ENCODE measurements at regions not wholly inside any gene's neighbourhood (a gene's known extent, or its start where the extent isn't known, plus 50 kb on each side); places are given as distances from the start of the nearest gene placed in this dataset.

DNA sequence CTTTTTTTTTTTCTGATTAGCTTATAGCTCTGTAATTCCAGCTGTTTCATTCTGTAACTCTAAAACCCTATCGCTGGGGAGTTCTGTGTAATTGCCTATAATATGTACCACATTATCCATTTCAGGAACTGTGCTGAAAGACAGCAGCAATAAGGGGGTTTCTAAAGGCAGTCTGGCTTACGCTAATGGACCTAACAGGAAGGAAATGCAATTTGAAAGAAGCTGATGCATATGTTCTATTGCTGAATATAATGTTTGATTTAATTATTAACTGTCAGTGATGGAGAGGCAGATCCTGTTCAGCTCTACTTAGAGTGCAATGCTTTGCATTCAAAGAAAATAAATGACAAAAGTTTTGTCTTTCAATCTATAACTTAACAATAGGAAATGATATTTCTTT, 209.4 kb upstream of the SNX7 start:
- DNase-seq (ENCODE audit: low read depth, low spot score) = no peak
- no peak overlapping the region for H3K4me3 ChIP-seq (ENCODE audit: low read depth, low read length)
- POLR2A ChIA-PET = no interaction called here
- TF ChIP-seq, protein P1, sequence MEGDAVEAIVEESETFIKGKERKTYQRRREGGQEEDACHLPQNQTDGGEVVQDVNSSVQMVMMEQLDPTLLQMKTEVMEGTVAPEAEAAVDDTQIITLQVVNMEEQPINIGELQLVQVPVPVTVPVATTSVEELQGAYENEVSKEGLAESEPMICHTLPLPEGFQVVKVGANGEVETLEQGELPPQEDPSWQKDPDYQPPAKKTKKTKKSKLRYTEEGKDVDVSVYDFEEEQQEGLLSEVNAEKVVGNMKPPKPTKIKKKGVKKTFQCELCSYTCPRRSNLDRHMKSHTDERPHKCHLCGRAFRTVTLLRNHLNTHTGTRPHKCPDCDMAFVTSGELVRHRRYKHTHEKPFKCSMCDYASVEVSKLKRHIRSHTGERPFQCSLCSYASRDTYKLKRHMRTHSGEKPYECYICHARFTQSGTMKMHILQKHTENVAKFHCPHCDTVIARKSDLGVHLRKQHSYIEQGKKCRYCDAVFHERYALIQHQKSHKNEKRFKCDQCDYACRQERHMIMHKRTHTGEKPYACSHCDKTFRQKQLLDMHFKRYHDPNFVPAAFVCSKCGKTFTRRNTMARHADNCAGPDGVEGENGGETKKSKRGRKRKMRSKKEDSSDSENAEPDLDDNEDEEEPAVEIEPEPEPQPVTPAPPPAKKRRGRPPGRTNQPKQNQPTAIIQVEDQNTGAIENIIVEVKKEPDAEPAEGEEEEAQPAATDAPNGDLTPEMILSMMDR (IDR thresholded peaks at IDR 0.05; ENCODE audit: insufficient read depth, low read length, missing control alignments) = no peak
- CTCF ChIA-PET = interaction anchor here (3.5 kb wide), 1 partner anchor 16 kb away, joined by 23 read pairs; no protein-coding TSS in a partner anchor

DNA sequence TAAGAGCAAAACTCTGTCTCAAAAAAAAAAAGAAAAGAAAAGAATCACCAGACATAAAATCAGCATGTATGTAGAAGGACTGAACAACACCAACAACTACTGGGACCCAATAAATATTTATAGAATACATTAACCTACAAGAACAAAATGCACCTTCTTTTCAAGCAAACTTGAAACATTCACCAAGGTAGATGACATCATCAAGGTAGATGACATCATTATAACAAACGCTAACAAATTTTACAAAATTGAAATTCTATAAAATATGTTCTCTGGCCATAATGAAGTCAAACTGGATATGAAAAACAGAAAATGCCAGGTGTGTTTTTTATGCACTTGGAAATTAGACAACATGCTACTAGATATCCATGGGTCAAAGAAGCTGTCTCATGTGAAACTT, 220.2 kb upstream of the SNX7 start:
- ChIA-PET CTCF (no interaction called here), POLR2A (no interaction called here)
- TF ChIP-seq, protein P1 (IDR thresholded peaks at IDR 0.05; ENCODE audit: insufficient read depth, low read length, missing control alignments) = no peak
- DNase-seq (ENCODE audit: low read depth, low spot score) = no peak
- no peak overlapping the region for H3K4me3 ChIP-seq (ENCODE audit: low read depth, low read length)

DNA sequence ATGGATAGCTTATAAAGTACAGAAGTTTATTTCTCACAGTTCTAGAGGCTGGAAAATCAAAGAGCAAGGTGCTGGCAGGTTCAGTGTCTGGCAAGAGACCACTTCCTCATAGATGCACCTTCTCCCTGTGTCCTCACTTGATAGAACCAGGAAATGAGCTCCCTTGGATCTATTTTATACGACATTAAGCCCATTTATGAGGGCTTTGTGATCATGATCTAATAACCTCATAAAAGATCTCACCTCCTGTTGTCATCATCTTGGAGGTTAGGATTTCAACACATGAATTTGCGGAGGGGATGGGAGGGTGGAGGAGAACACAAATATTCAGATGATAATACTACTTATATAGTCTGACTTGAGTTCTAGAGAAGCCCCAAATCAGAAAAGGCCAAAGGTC, 222.1 kb upstream of the SNX7 start:
- POLR2A ChIA-PET = no interaction called here
- DNase-seq (ENCODE audit: low read depth, low spot score) = no peak
- CTCF ChIA-PET = no interaction called here
- no peak overlapping the region for H3K4me3 ChIP-seq (ENCODE audit: low read depth, low read length)
- TF ChIP-seq, protein P1 (IDR thresholded peaks at IDR 0.05; ENCODE audit: insufficient read depth, low read length, missing control alignments) = no peak

DNA sequence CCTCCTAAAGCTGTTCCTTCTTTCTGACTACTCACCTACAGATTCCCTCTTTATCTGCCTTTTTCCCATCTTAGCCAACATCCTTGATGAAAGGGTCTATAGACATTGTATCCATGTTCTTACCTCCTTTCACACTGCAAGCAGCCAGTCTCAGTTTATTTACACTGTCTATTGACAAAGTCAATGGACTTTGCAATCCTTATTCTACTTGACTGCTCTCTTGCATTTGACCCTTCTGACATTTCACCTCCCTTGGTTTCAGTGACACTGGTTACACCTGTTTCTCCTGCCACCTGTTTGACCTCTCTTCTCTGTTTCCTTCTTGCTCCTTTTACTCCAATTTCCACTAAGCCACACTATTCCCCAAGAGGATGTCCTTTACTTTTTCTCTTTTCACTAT, 224.0 kb upstream of the SNX7 start:
- POLR2A ChIA-PET = no interaction called here
- no peak for DNase-seq (ENCODE audit: low read depth, low spot score)

DNA sequence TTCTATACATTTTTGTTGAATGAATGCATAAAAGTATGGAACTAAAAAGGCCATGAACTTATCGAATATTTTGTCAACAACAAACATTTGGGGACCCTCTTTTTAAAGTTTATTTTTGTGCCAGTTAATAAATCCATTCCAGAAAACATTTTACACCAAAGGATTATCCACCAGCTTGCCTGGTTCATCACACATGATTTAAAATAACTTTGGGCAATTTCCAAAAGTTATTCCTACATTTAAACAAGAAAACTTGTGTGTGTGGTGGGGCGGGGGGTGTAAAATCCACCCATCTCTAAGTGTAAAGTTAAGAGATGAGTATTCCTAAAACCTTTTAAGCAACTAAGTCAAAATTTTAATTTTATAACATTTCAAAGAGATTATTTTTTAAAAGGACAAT, 224.5 kb upstream of the SNX7 start:
- DNase-seq (ENCODE audit: low read depth, low spot score) = no peak
- ChIA-PET CTCF (no interaction called here), POLR2A (no interaction called here)
- TF ChIP-seq, protein P1 (IDR thresholded peaks at IDR 0.05; ENCODE audit: insufficient read depth, low read length, missing control alignments) = no peak
- H3K4me3 ChIP-seq (ENCODE audit: low read depth, low read length) = no peak overlapping the region

More for the DNA sequence above, 224.0 kb upstream of the SNX7 start:
- H3K4me3 ChIP-seq (ENCODE audit: low read depth, low read length) = no peak overlapping the region
- TF ChIP-seq, protein P1 (IDR thresholded peaks at IDR 0.05; ENCODE audit: insufficient read depth, low read length, missing control alignments) = no peak
- CTCF ChIA-PET = no interaction called here

DNA sequence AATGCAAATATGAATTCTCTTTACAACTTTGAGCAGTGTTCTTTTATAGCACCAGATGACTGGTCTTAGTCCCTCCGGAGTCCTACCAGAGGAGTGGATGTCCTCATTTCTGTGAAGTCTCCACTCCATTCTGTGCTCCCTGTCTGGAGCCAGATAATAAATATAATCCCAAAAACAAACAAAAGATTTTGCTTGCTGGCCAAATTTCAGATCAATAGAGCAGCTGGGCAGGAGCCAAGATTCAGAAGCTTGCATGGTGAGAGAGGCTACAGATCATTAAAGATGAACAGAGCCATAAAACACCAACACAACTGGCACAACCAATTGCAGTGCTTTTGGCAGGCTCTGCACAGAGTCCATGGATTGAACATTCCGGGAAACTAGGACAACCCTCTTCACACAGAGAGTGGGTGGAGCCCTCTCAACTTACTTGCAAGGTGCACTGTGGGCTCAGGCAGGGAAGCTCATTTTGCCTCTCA, 231.5 kb upstream of the SNX7 start:
- no peak for DNase-seq (ENCODE audit: low read depth, low spot score)
- POLR2A ChIA-PET = no interaction called here
- TF ChIP-seq, protein P1 (IDR thresholded peaks at IDR 0.05; ENCODE audit: insufficient read depth, low read length, missing control alignments) = no peak
- CTCF ChIA-PET = interaction anchor here (1.2 kb wide), 1 partner anchor 58 kb away, joined by 3 read pairs; no protein-coding TSS in a partner anchor
- no peak overlapping the region for H3K4me3 ChIP-seq (ENCODE audit: low read depth, low read length)
